Suprapubic skin (tissue), 4 donors: ENCODE measurements at regions not wholly inside any gene's neighbourhood (a gene's known extent, or its start where the extent isn't known, plus 50 kb on each side); places are given as distances from the start of the nearest gene placed in this dataset.

Experiments
- DNase-seq, 2 donors: peaks; one replicate each; pipeline ENCODE4 v3.0.0-alpha.2; 2019; ENCODE audit warnings: low spot score in 2 of 2
- H3K27ac ChIP-seq: fragments of 200-600 bp; sonication (generic); one replicate; pipeline ENCODE4 v1.5.1; 2019
- H3K27me3 ChIP-seq: fragments of 200-600 bp; sonication (generic); one replicate; pipeline ENCODE4 v1.5.1; 2019
- H3K36me3 ChIP-seq: fragments of 200-600 bp; sonication (generic); one replicate; pipeline ENCODE4 v1.5.1; 2019
- H3K4me1 ChIP-seq: fragments of 200-600 bp; sonication (generic); one replicate; pipeline ENCODE4 v1.5.1; 2019
- H3K4me3 ChIP-seq: fragments of 200-600 bp; sonication (generic); one replicate; pipeline ENCODE4 v1.5.1; 2019; ENCODE audit warnings: mild to moderate bottlenecking
- H3K9me3 ChIP-seq: fragments of 200-600 bp; sonication (generic); one replicate; pipeline ENCODE4 v1.5.1; 2019
- EP300 ChIP-seq: sonication (generic); formaldehyde crosslinking; IDR thresholded peaks from one replicate; pipeline ENCODE4 v1.6.1; 2017; ENCODE audit warnings: antibody characterized with exemption
- POLR2A ChIP-seq, 2 donors: fragments of 450-650 bp; IDR thresholded peaks; one replicate each; pipeline ENCODE4 v1.6.1; 2017; ENCODE audit warnings: antibody characterized with exemption in 2 of 2, mild to moderate bottlenecking in 2 of 2, moderate library complexity in 2 of 2
- POLR2AphosphoS5 ChIP-seq, 3 donors: sonication (generic); formaldehyde crosslinking; IDR thresholded peaks; one replicate each; pipeline ENCODE4 v1.6.1; 2017; ENCODE audit warnings: antibody characterized with exemption in 3 of 3
- whole genome bisulfite sequencing: methylation state at CpG from one replicate; pipeline ENCODE4 v1.1.5; 2018; 5-methylcytosine and 5-hydroxymethylcytosine counted together
- TF ChIP-seq, protein P1 (sequence below), 2 donors: fragments of 200-600 bp in 1 of 2; fragments of 450-650 bp in 1 of 2; sonication (generic) in 1 of 2; IDR thresholded peaks; one replicate each; pipeline ENCODE4 v1.5.1; 2016 to 2019; ENCODE audit warnings: antibody characterized with exemption in 2 of 2, mild to moderate bottlenecking in 1 of 2, moderate library complexity in 1 of 2

DNA sequence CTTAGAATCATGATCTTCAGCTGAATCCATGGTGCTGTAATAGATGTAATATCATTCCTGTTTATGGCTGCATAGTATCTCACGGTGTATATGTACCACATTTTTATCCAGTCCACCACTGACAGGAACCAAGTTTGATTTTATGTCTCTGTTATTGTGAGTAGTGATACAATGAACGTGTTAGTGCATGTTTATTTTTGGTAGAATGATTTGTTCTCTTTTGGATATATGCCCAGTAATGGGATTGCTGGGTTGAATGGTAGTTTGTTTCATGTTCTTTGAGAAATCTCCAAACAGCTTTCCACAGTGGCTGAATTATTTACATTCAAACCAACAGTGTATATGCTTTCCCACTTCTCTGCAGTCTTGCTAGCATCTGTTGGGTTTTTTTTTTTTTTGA lies 175.1 kb upstream of the CDH10 start:
- 44% methylated on average over 2 of the region's 2 CpGs for WGBS
- H3K36me3 ChIP-seq, result no peaks in the 10 kb centered on the region
- H3K4me1 ChIP-seq, result no peaks in the 10 kb centered on the region

DNA sequence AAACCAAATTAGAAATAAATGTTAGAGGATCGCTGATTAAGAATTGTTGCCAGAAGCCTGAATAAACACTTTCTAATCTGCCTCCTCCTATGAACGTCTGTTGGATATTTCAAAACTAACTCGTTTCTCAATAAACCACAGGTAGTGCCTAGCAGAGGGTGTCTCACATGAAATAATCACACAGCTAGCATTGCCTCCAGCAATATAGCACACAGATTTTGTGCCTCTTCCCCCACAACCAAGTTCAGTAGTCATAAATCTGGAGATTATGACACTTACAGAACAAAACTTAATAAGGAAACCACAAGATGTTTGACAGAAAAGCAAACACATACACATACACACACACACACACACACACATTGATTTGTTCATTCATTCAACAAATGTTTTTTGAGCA lies 173.2 kb upstream of the CDH10 start:
- Histone ChIP-seq H3K9me3 (no peaks in the 10 kb centered on the region), H3K27ac (no peak overlapping the region), H3K4me1 (no peaks in the 10 kb centered on the region), H3K27me3 (no peaks in the 10 kb centered on the region), H3K36me3 (no peaks in the 10 kb centered on the region), H3K4me3 (no peak overlapping the region)
- DNase-seq, result no peak
- WGBS, result 50% methylated on average over 3 of the region's 3 CpGs
- TF ChIP-seq POLR2A (IDR thresholded peaks at IDR 0.05), result no peak
- no peak for TF ChIP-seq POLR2AphosphoS5 (IDR thresholded peaks at IDR 0.05)

More for the DNA sequence above, 175.1 kb upstream of the CDH10 start:
- TF ChIP-seq POLR2AphosphoS5 (IDR thresholded peaks at IDR 0.05) (no peak), EP300 (no peak), POLR2A (IDR thresholded peaks at IDR 0.05) (no peak)
- TF ChIP-seq, protein P1, sequence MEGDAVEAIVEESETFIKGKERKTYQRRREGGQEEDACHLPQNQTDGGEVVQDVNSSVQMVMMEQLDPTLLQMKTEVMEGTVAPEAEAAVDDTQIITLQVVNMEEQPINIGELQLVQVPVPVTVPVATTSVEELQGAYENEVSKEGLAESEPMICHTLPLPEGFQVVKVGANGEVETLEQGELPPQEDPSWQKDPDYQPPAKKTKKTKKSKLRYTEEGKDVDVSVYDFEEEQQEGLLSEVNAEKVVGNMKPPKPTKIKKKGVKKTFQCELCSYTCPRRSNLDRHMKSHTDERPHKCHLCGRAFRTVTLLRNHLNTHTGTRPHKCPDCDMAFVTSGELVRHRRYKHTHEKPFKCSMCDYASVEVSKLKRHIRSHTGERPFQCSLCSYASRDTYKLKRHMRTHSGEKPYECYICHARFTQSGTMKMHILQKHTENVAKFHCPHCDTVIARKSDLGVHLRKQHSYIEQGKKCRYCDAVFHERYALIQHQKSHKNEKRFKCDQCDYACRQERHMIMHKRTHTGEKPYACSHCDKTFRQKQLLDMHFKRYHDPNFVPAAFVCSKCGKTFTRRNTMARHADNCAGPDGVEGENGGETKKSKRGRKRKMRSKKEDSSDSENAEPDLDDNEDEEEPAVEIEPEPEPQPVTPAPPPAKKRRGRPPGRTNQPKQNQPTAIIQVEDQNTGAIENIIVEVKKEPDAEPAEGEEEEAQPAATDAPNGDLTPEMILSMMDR (IDR thresholded peaks at IDR 0.05), result no peak
- Histone ChIP-seq H3K9me3 (no peaks in the 10 kb centered on the region), H3K4me3 (no peak overlapping the region), H3K27me3 (no peaks in the 10 kb centered on the region), H3K27ac (no peak overlapping the region)
- no peak for DNase-seq

DNA sequence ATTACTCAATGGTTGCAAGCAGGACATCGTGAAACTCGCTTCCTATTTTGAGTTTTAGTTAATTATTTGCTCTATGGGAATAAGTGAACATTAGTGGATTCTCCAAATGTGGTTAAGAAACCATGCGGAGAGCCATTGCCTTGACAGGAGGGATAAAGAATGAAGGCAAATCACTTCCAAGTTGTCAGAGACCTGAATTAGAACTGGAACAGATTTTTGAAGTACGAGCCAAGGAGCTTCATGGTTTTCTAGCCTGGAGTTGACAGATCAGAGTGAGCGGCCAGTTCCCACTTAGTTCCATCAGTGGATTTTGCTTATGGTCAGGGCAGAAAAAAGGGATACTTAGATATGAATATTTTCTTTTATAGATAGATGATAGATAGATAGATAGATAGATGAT lies 171.4 kb upstream of the CDH10 start:
- Histone ChIP-seq H3K27ac (no peak overlapping the region), H3K4me3 (no peak overlapping the region), H3K4me1 (no peaks in the 10 kb centered on the region), H3K36me3 (no peaks in the 10 kb centered on the region), H3K9me3 (no peaks in the 10 kb centered on the region), H3K27me3 (no peaks in the 10 kb centered on the region)
- no peak for DNase-seq
- no peak for TF ChIP-seq POLR2A (IDR thresholded peaks at IDR 0.05)
- no peak for TF ChIP-seq POLR2AphosphoS5 (IDR thresholded peaks at IDR 0.05)
- TF ChIP-seq EP300, result no peak
- TF ChIP-seq, protein P1 (IDR thresholded peaks at IDR 0.05), result no peak
- WGBS, result 72% methylated on average over 5 of the region's 5 CpGs

DNA sequence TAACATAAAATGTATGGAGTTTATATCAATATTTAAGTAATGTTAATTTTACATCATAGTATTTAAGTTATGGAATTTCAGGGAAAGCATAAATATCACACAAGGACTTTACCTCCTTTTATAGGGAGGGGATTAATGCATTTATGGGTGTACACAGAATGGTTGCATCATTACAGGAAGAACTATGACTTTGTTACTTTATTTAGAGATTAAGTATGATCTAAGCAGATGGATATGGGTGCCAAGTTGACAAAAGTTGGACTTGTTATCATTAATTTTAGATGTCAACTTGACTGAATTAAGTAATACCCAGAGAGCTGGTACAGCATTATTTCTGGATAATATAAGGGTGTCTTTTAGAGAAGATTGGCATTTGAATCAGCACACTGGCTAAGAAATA lies 160.5 kb upstream of the CDH10 start:
- TF ChIP-seq POLR2AphosphoS5 (IDR thresholded peaks at IDR 0.05) (no peak), EP300 (no peak), POLR2A (IDR thresholded peaks at IDR 0.05) (no peak)
- TF ChIP-seq, protein P1 (IDR thresholded peaks at IDR 0.05), result no peak
- DNase-seq, result no peak

DNA sequence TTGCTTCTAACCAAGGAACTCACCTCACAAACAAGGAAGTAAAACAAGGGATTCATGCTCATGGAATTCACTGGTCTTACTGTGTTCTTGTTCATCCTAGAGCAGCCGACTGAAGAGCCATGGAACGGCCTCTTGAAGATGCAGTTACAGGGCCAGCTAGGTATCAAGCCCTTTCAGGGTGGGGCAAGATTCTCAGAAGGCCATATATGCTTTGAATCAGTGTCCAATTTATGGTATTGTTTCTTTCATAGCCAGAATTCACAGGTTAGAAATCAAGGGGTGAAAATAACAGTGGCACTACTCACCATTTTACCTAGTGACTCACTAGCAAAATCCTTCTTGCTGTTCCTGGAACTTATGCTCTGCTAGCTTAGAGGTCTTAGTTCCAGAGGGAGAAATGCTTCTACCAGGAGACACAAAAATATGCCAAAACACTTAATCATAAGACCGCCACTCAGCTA lies 159.5 kb upstream of the CDH10 start:
- no peak overlapping the region for H3K4me3 ChIP-seq
- H3K27ac ChIP-seq, result no peak overlapping the region
- no peaks in the 10 kb centered on the region for H3K4me1 ChIP-seq
- TF ChIP-seq, protein P1 (IDR thresholded peaks at IDR 0.05), result no peak
- no peak for TF ChIP-seq POLR2A (IDR thresholded peaks at IDR 0.05)
- no peak for TF ChIP-seq POLR2AphosphoS5 (IDR thresholded peaks at IDR 0.05)
- TF ChIP-seq EP300, result no peak
- no peaks in the 10 kb centered on the region for H3K9me3 ChIP-seq
- no peaks in the 10 kb centered on the region for H3K36me3 ChIP-seq
- no peak for DNase-seq
- H3K27me3 ChIP-seq, result no peaks in the 10 kb centered on the region
- 77% methylated on average over 3 of the region's 3 CpGs for WGBS

More for the DNA sequence above, 160.5 kb upstream of the CDH10 start:
- Histone ChIP-seq H3K9me3 (no peaks in the 10 kb centered on the region), H3K4me1 (no peaks in the 10 kb centered on the region), H3K4me3 (no peak overlapping the region), H3K27me3 (no peaks in the 10 kb centered on the region), H3K36me3 (no peaks in the 10 kb centered on the region), H3K27ac (no peak overlapping the region)

DNA sequence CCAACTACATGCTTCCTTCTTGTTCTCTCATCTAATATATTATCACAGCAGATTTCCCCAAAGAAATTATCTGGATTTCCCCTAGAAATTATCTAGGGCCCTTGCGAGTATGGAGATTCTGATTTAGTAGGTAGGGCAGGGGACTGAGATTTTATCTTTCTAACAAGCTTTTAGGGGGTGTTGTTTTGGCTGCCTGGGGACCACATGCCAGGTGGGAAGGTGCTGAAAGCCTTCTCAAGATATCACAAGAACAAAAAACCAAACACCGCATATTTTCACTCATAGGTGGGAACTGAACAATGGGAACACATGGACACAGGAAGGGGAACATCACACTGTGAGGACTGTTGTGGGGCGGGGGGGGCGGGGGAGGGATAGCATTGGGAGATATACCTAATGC lies 146.5 kb upstream of the CDH10 start:
- DNase-seq, result no peak
- no peak overlapping the region for H3K27ac ChIP-seq
- H3K9me3 ChIP-seq, result no peaks in the 10 kb centered on the region
- 71% methylated on average over 4 of the region's 4 CpGs for whole genome bisulfite sequencing
- H3K4me3 ChIP-seq, result no peak overlapping the region
- H3K4me1 ChIP-seq, result no peaks in the 10 kb centered on the region
- H3K36me3 ChIP-seq, result no peaks in the 10 kb centered on the region
- no peaks in the 10 kb centered on the region for H3K27me3 ChIP-seq
- TF ChIP-seq POLR2A (IDR thresholded peaks at IDR 0.05), result no peak
- TF ChIP-seq EP300, result no peak
- TF ChIP-seq POLR2AphosphoS5 (IDR thresholded peaks at IDR 0.05), result no peak
- TF ChIP-seq, protein P1 (IDR thresholded peaks at IDR 0.05), result no peak
